Panc1 (cell line): ENCODE measurements at regions not wholly inside any gene's neighbourhood (a gene's known extent, or its start where the extent isn't known, plus 50 kb on each side); places are given as distances from the start of the nearest gene placed in this dataset.

Experiments used
- ATAC-seq: fragments of 200-7000 bp; cut with Tn5 transposase; 2 replicates; pipeline ENCODE4 v1.9.1; 2020; ENCODE audit warnings: mild to moderate bottlenecking, moderate library complexity
- BruUV-seq: library from RNA; stranded (reverse); fragments of 400-500 nt; replicated peaks from 2 replicates; lab custom pipeline; 2021; lab: Mats Ljungman, UMichigan
- CTCF ChIA-PET: fragments of 300-600 bp; sonication (Branson Sonifier 250); formaldehyde crosslinking; loops from one replicate; lab custom pipeline; 2022; ENCODE audit warnings: antibody characterized with exemption; lab: Charles Lee
- POLR2A ChIA-PET: fragments of 300-600 bp; sonication (Branson Sonifier 250); formaldehyde crosslinking; loops from one replicate; lab custom pipeline; 2022; ENCODE audit warnings: antibody characterized with exemption; lab: Charles Lee
- DNase-seq: peaks from one replicate; pipeline ENCODE4 v3.0.0-alpha.2; 2010; ENCODE audit warnings: low read depth, low spot score
- H3K27ac ChIP-seq: 2 replicates; pipeline ENCODE4 v1.5.1; 2011; ENCODE audit warnings: mild to moderate bottlenecking, low read length, inconsistent platforms
- H3K27me3 ChIP-seq: fragments of 200-500 bp; sonication (Bioruptor generic); 2 replicates; pipeline ENCODE4 v1.6.0; 2014; ENCODE audit warnings: low read length, inconsistent platforms; ENCODE audit not compliant: control insufficient read depth, insufficient read depth
- H3K36me3 ChIP-seq: fragments of 200-500 bp; sonication (Bioruptor generic); 2 replicates; pipeline ENCODE4 v1.5.1; 2014; ENCODE audit warnings: inconsistent platforms, mild to moderate bottlenecking, low read length, moderate library complexity; ENCODE audit not compliant: control insufficient read depth, insufficient read depth
- H3K4me1 ChIP-seq: 2 replicates; pipeline ENCODE4 v1.5.1; 2011; ENCODE audit warnings: inconsistent platforms, mild to moderate bottlenecking, low read length, moderate library complexity; ENCODE audit not compliant: control insufficient read depth, insufficient read depth
- H3K4me3 ChIP-seq, 2 experiments: 2 replicates each; pipeline ENCODE4 v1.5.1; 2011 to 2012; ENCODE audit warnings: low read depth in 2 of 2, low read length in 2 of 2, mild to moderate bottlenecking in 2 of 2, inconsistent platforms in 1 of 2, moderate library complexity in 1 of 2
- H3K9me3 ChIP-seq: fragments of 200-500 bp; sonication (Bioruptor generic); 2 replicates; pipeline ENCODE4 v1.5.1; 2014; ENCODE audit warnings: low read depth, mild to moderate bottlenecking, inconsistent platforms, low read length, moderate library complexity; ENCODE audit not compliant: control insufficient read depth, insufficient read depth
- POLR2AphosphoS5 ChIP-seq: IDR thresholded peaks from 2 replicates; pipeline ENCODE4 v1.6.1; 2012; ENCODE audit warnings: mild to moderate bottlenecking, low read depth, low read length, moderate library complexity
- SIN3A ChIP-seq: IDR thresholded peaks from 2 replicates; pipeline ENCODE4 v1.6.1; 2012; ENCODE audit warnings: low read depth, mild to moderate bottlenecking, low read length, moderate library complexity, borderline replicate concordance; ENCODE audit not compliant: insufficient read depth
- TCF7L2 ChIP-seq: IDR thresholded peaks from 2 replicates; pipeline ENCODE4 v1.6.1; 2011; ENCODE audit warnings: mild to moderate bottlenecking, low read depth, low read length, inconsistent platforms
- in situ Hi-C: cut with HindIII; loops from 2 replicates; pipeline ENCODE4 v1.10.0; 2016; ENCODE audit warnings: low sequenced_read_pairs, low pct_unique_long_range_greater_than_20kb
- intact Hi-C: fragments of 100-400 bp; cut with micrococcal nuclease; formaldehyde crosslinking; loops from one replicate; pipeline ENCODE4 v1.10.0; 2022; ENCODE audit not compliant: unreplicated experiment
- TF ChIP-seq, protein P1 (sequence below): fragments of 450-650 bp; IDR thresholded peaks from 2 replicates; pipeline ENCODE4 v1.5.1; 2017; ENCODE audit warnings: mild to moderate bottlenecking
- TF ChIP-seq, protein P2 (sequence below), 2 experiments: IDR thresholded peaks; 2 replicates each; pipeline ENCODE4 v1.6.1; 2011 to 2012; ENCODE audit warnings: low read depth in 2 of 2, control low read depth in 1 of 2, low read length in 1 of 2, mild to moderate bottlenecking in 1 of 2, moderate library complexity in 1 of 2; ENCODE audit not compliant: insufficient read depth in 1 of 2

DNA sequence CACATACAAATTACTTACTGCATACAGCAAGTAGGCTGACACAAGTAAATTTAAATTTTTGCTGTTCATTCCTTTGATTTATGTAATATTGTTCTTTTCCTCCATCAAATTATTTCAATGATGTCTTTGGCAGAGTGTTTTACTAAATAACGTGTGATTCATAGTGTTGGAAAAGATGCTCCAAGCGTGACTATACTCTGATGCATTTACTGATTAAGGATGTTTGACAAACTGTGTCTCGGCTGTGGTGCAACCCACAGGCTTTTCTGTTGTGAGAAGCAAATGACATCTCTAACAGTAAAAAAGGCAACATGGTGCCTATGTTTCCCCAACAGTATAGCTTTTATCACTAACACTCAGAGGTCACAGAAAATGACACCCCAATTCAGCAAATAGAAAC, 540.9 kb downstream of the PPP4R3C start:
- DNase-seq (no peak), ATAC-seq (no peak)
- ChIA-PET POLR2A (no interaction called here), CTCF (no interaction called here)
- H3K27ac ChIP-seq, result no peak overlapping the region
- no peaks in the 10 kb centered on the region for H3K36me3 ChIP-seq
- in situ Hi-C loops (no loop called here), intact Hi-C loops (no loop called here)
- H3K9me3 ChIP-seq, result no peaks in the 10 kb centered on the region
- H3K27me3 ChIP-seq, result no peaks in the 10 kb centered on the region
- H3K4me1 ChIP-seq, result no peaks in the 10 kb centered on the region
- no peak overlapping the region for H3K4me3 ChIP-seq
- no peak for TF ChIP-seq SIN3A
- TF ChIP-seq, protein P1, sequence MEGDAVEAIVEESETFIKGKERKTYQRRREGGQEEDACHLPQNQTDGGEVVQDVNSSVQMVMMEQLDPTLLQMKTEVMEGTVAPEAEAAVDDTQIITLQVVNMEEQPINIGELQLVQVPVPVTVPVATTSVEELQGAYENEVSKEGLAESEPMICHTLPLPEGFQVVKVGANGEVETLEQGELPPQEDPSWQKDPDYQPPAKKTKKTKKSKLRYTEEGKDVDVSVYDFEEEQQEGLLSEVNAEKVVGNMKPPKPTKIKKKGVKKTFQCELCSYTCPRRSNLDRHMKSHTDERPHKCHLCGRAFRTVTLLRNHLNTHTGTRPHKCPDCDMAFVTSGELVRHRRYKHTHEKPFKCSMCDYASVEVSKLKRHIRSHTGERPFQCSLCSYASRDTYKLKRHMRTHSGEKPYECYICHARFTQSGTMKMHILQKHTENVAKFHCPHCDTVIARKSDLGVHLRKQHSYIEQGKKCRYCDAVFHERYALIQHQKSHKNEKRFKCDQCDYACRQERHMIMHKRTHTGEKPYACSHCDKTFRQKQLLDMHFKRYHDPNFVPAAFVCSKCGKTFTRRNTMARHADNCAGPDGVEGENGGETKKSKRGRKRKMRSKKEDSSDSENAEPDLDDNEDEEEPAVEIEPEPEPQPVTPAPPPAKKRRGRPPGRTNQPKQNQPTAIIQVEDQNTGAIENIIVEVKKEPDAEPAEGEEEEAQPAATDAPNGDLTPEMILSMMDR, result no peak
- no peak for TF ChIP-seq TCF7L2
- no peak for TF ChIP-seq POLR2AphosphoS5
- TF ChIP-seq, protein P2, sequence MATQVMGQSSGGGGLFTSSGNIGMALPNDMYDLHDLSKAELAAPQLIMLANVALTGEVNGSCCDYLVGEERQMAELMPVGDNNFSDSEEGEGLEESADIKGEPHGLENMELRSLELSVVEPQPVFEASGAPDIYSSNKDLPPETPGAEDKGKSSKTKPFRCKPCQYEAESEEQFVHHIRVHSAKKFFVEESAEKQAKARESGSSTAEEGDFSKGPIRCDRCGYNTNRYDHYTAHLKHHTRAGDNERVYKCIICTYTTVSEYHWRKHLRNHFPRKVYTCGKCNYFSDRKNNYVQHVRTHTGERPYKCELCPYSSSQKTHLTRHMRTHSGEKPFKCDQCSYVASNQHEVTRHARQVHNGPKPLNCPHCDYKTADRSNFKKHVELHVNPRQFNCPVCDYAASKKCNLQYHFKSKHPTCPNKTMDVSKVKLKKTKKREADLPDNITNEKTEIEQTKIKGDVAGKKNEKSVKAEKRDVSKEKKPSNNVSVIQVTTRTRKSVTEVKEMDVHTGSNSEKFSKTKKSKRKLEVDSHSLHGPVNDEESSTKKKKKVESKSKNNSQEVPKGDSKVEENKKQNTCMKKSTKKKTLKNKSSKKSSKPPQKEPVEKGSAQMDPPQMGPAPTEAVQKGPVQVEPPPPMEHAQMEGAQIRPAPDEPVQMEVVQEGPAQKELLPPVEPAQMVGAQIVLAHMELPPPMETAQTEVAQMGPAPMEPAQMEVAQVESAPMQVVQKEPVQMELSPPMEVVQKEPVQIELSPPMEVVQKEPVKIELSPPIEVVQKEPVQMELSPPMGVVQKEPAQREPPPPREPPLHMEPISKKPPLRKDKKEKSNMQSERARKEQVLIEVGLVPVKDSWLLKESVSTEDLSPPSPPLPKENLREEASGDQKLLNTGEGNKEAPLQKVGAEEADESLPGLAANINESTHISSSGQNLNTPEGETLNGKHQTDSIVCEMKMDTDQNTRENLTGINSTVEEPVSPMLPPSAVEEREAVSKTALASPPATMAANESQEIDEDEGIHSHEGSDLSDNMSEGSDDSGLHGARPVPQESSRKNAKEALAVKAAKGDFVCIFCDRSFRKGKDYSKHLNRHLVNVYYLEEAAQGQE (IDR thresholded peaks at IDR 0.05; ENCODE audit: insufficient read depth in 1 of 2, low read depth in 2 of 2, low read length in 1 of 2), result no peak
- no TSS peak for BruUV-seq

DNA sequence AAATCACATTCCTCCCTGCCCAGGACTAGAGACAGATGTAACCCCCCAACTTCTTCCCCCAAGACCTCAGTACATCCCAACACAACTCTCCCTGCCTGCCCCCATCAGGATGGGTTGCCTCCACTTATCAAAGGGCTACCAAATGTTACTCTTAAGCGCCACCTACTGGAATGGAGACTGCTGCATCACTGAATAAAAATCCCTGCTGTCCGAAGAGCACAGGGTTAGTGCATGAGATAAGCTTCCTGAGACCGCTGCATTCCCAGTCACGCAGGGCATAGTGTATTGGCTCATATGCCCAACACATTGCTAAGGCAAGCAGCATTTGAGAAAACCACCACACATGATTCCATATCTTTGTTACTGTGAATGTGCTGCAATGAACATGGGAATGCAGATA, 544.5 kb downstream of the PPP4R3C start:
- no peak for TF ChIP-seq SIN3A
- TF ChIP-seq, protein P1, result peak; percentile 42

More for the DNA sequence above, 544.5 kb downstream of the PPP4R3C start:
- Histone ChIP-seq H3K4me1 (no peaks in the 10 kb centered on the region), H3K27me3 (no peaks in the 10 kb centered on the region), H3K9me3 (no peaks in the 10 kb centered on the region), H3K27ac (no peak overlapping the region), H3K36me3 (no peaks in the 10 kb centered on the region), H3K4me3 (no peak overlapping the region)
- ATAC-seq, result no peak
- in situ Hi-C loops (no loop called here), intact Hi-C loops (no loop called here)
- no peak for DNase-seq
- ChIA-PET POLR2A (no interaction called here), CTCF (no interaction called here)
- BruUV-seq, result no TSS peak
